Muscle layer of duodenum (tissue), 2 donors: ENCODE measurements at regions not wholly inside any gene's neighbourhood (a gene's known extent, or its start where the extent isn't known, plus 50 kb on each side); places are given as distances from the start of the nearest gene placed in this dataset.

Source experiments
- H3K27ac ChIP-seq: one replicate; pipeline ENCODE4 v1.7.0; 2013; ENCODE audit warnings: mild to moderate bottlenecking, low read length
- H3K27me3 ChIP-seq: one replicate; pipeline ENCODE4 v1.7.0; 2013; ENCODE audit warnings: low read depth, mild to moderate bottlenecking, control low read depth, low read length
- H3K36me3 ChIP-seq, 2 donors: one replicate each; pipeline ENCODE4 v1.7.0; 2013; ENCODE audit warnings: low read length in 2 of 2, control low read depth in 1 of 2, mild to moderate bottlenecking in 1 of 2; ENCODE audit not compliant: insufficient read depth in 2 of 2, control insufficient read depth in 1 of 2
- H3K4me1 ChIP-seq, 2 donors: one replicate each; pipeline ENCODE4 v1.7.0; 2013; ENCODE audit warnings: low read length in 2 of 2, mild to moderate bottlenecking in 2 of 2, control low read depth in 1 of 2, moderate library complexity in 1 of 2; ENCODE audit not compliant: insufficient read depth in 2 of 2, control insufficient read depth in 1 of 2
- H3K4me3 ChIP-seq, 2 donors: one replicate each; pipeline ENCODE4 v1.7.0; 2013; ENCODE audit warnings: low read length in 2 of 2, low read depth in 1 of 2, mild to moderate bottlenecking in 1 of 2
- H3K9me3 ChIP-seq, 2 donors: one replicate each; pipeline ENCODE4 v1.7.0; 2013; ENCODE audit warnings: low read length in 2 of 2, control low read depth in 1 of 2, mild to moderate bottlenecking in 1 of 2; ENCODE audit not compliant: control insufficient read depth in 1 of 2
- donor health status: healthy.

- H3K4me3 ChIP-seq, result no peak overlapping the region
- H3K4me1 ChIP-seq, result no peaks in the 10 kb centered on the region
- no peaks in the 10 kb centered on the region for H3K36me3 ChIP-seq
- no peaks in the 10 kb centered on the region for H3K9me3 ChIP-seq
- no peak overlapping the region for H3K27ac ChIP-seq
- no peaks in the 10 kb centered on the region for H3K27me3 ChIP-seq
Observed at GRCh38 chr16:26231647-26232046, 539.9 kb downstream of the HS3ST4 start.

- Histone ChIP-seq H3K27me3 (no peaks in the 10 kb centered on the region), H3K9me3 (no peaks in the 10 kb centered on the region), H3K27ac (no peak overlapping the region), H3K4me1 (no peaks in the 10 kb centered on the region), H3K4me3 (no peak overlapping the region), H3K36me3 (no peaks in the 10 kb centered on the region)
Observed at GRCh38 chr16:26240807-26241206, 549.0 kb downstream of the HS3ST4 start.

GRCh38 chr16:26247063-26247462 lies 555.3 kb downstream of the HS3ST4 start:
- no peaks in the 10 kb centered on the region for H3K36me3 ChIP-seq
- no peaks in the 10 kb centered on the region for H3K9me3 ChIP-seq
- no peaks in the 10 kb centered on the region for H3K27me3 ChIP-seq
- H3K4me1 ChIP-seq, result no peaks in the 10 kb centered on the region
- no peak overlapping the region for H3K4me3 ChIP-seq
- H3K27ac ChIP-seq, result no peak overlapping the region

GRCh38 chr16:26252598-26252997 lies 560.8 kb downstream of the HS3ST4 start:
- Histone ChIP-seq H3K27me3 (no peaks in the 10 kb centered on the region), H3K9me3 (no peaks in the 10 kb centered on the region), H3K4me3 (no peak overlapping the region), H3K4me1 (no peaks in the 10 kb centered on the region), H3K36me3 (no peaks in the 10 kb centered on the region), H3K27ac (no peak overlapping the region)

GRCh38 chr16:26261621-26262020 lies 569.9 kb downstream of the HS3ST4 start:
- Histone ChIP-seq H3K9me3 (no peaks in the 10 kb centered on the region), H3K36me3 (no peaks in the 10 kb centered on the region), H3K27me3 (no peaks in the 10 kb centered on the region), H3K4me1 (no peaks in the 10 kb centered on the region), H3K4me3 (no peak overlapping the region), H3K27ac (no peak overlapping the region)

- Histone ChIP-seq H3K27ac (no peak overlapping the region), H3K4me3 (no peak overlapping the region), H3K9me3 (no peaks in the 10 kb centered on the region), H3K4me1 (no peaks in the 10 kb centered on the region), H3K27me3 (no peaks in the 10 kb centered on the region), H3K36me3 (no peaks in the 10 kb centered on the region)
Observed at GRCh38 chr16:26263406-26263805, 571.6 kb downstream of the HS3ST4 start.

- no peaks in the 10 kb centered on the region for H3K36me3 ChIP-seq
- H3K4me3 ChIP-seq, result no peak overlapping the region
- no peaks in the 10 kb centered on the region for H3K4me1 ChIP-seq
- H3K9me3 ChIP-seq, result no peaks in the 10 kb centered on the region
- H3K27me3 ChIP-seq, result no peaks in the 10 kb centered on the region
- no peak overlapping the region for H3K27ac ChIP-seq
Observed at GRCh38 chr16:26267641-26268040, 575.9 kb downstream of the HS3ST4 start.

- Histone ChIP-seq H3K27ac (no peak overlapping the region), H3K36me3 (no peaks in the 10 kb centered on the region), H3K27me3 (no peaks in the 10 kb centered on the region), H3K4me3 (no peak overlapping the region), H3K4me1 (no peaks in the 10 kb centered on the region), H3K9me3 (no peaks in the 10 kb centered on the region)
Observed at GRCh38 chr16:26269673-26270072, 577.9 kb downstream of the HS3ST4 start.

- Histone ChIP-seq H3K27ac (no peak overlapping the region), H3K4me1 (no peaks in the 10 kb centered on the region), H3K9me3 (peaks cover 9 to 10% of the 10 kb centered on the region in 2 donors), H3K27me3 (no peaks in the 10 kb centered on the region), H3K4me3 (no peak overlapping the region), H3K36me3 (no peaks in the 10 kb centered on the region)
Observed at GRCh38 chr16:26273607-26274006, 581.8 kb downstream of the HS3ST4 start.

GRCh38 chr16:26275021-26275590 lies 583.3 kb downstream of the HS3ST4 start:
- Histone ChIP-seq H3K36me3 (no peaks in the 10 kb centered on the region), H3K9me3 (peaks cover 9 to 10% of the 10 kb centered on the region in 2 donors), H3K4me1 (no peaks in the 10 kb centered on the region), H3K27ac (no peak overlapping the region), H3K27me3 (no peaks in the 10 kb centered on the region), H3K4me3 (no peak overlapping the region)

GRCh38 chr16:26276289-26276688 lies 584.5 kb downstream of the HS3ST4 start:
- no peak overlapping the region for H3K27ac ChIP-seq
- no peaks in the 10 kb centered on the region for H3K27me3 ChIP-seq
- H3K36me3 ChIP-seq, result no peaks in the 10 kb centered on the region
- no peaks in the 10 kb centered on the region for H3K4me1 ChIP-seq
- H3K4me3 ChIP-seq, result no peak overlapping the region
- H3K9me3 ChIP-seq, result peaks cover 9 to 10% of the 10 kb centered on the region in 2 donors

- no peak overlapping the region for H3K4me3 ChIP-seq
- H3K9me3 ChIP-seq, result peaks cover 9 to 10% of the 10 kb centered on the region in 2 donors
- no peaks in the 10 kb centered on the region for H3K36me3 ChIP-seq
- no peak overlapping the region for H3K27ac ChIP-seq
- no peaks in the 10 kb centered on the region for H3K27me3 ChIP-seq
- H3K4me1 ChIP-seq, result no peaks in the 10 kb centered on the region
Observed at GRCh38 chr16:26281381-26282110, 589.8 kb downstream of the HS3ST4 start.
